ENCODE measurements at regions not wholly inside any gene's neighbourhood (a gene's known extent, or its start where the extent isn't known, plus 50 kb on each side); places are given as distances from the start of the nearest gene placed in this dataset.

GRCh38 chr12:91999823-92000222 is 145.8 kb downstream of the BTG1 start:
- no peak overlapping the region for H3K27ac ChIP-seq (ENCODE audit: low read depth, low read length)
- H3K4me2 ChIP-seq (ENCODE audit: low read length), result no peak overlapping the region
- H3K9me3 Mint-ChIP-seq (ENCODE audit: unreplicated experiment), result no peaks in the 10 kb centered on the region
- no peaks in the 10 kb centered on the region for H3K36me3 ChIP-seq (ENCODE audit: insufficient read depth, low read length)
- H3K36me3 Mint-ChIP-seq (ENCODE audit: low read depth, unreplicated experiment), result no peaks in the 10 kb centered on the region
- no peaks in the 10 kb centered on the region for H4K20me1 ChIP-seq (ENCODE audit: insufficient read depth, low read length)
- H3K9ac ChIP-seq (ENCODE audit: low read length), result no peak overlapping the region
- H3K79me2 ChIP-seq (ENCODE audit: insufficient read depth, low read length), result no peaks in the 10 kb centered on the region
- H3K9me3 ChIP-seq (ENCODE audit: insufficient read depth, low read depth, low read length), result no peaks in the 10 kb centered on the region
- FAIRE-seq (no peak), DNase-seq (ENCODE audit: low read depth) (no peak)
- TF ChIP-seq CTCF (IDR thresholded peaks at IDR 0.05; ENCODE audit: insufficient read depth, low read depth, low read length) (no peak), EZH2 (IDR thresholded peaks at IDR 0.05; ENCODE audit: insufficient read depth, low read length) (no peak)
- peaks cover 12% of the 10 kb centered on the region for H3K4me1 Mint-ChIP-seq (ENCODE audit: low read depth, unreplicated experiment)
- no peak overlapping the region for H3K4me3 Mint-ChIP-seq (ENCODE audit: unreplicated experiment)
- no peak overlapping the region for H2AFZ ChIP-seq (ENCODE audit: low read depth, low read length)
- H3K27ac Mint-ChIP-seq (ENCODE audit: unreplicated experiment), result no peak overlapping the region
- H3K4me1 ChIP-seq (ENCODE audit: insufficient read depth, low read length), result peaks cover 5% of the 10 kb centered on the region
- no peak overlapping the region for H3K4me3 ChIP-seq (ENCODE audit: insufficient read depth, low read depth, low read length)
- H3K27me3 Mint-ChIP-seq (ENCODE audit: low read depth, unreplicated experiment), result no peaks in the 10 kb centered on the region
- H3K27me3 ChIP-seq (ENCODE audit: insufficient read depth, low read length), result no peaks in the 10 kb centered on the region

GRCh38 chr12:91998316-91998715 is 147.3 kb downstream of the BTG1 start:
- FAIRE-seq, result no peak
- H3K27me3 Mint-ChIP-seq (ENCODE audit: low read depth, unreplicated experiment), result no peaks in the 10 kb centered on the region
- no peaks in the 10 kb centered on the region for H3K36me3 Mint-ChIP-seq (ENCODE audit: low read depth, unreplicated experiment)
- H3K27ac Mint-ChIP-seq (ENCODE audit: unreplicated experiment), result no peak overlapping the region
- no peaks in the 10 kb centered on the region for H3K36me3 ChIP-seq (ENCODE audit: insufficient read depth, low read length)
- no peak overlapping the region for H3K27ac ChIP-seq (ENCODE audit: low read depth, low read length)
- H3K4me1 Mint-ChIP-seq (ENCODE audit: low read depth, unreplicated experiment), result peaks cover 12% of the 10 kb centered on the region
- DNase-seq (ENCODE audit: low read depth), result no peak
- H2AFZ ChIP-seq (ENCODE audit: low read depth, low read length), result no peak overlapping the region
- no peak for TF ChIP-seq EZH2 (IDR thresholded peaks at IDR 0.05; ENCODE audit: insufficient read depth, low read length)
- TF ChIP-seq CTCF (IDR thresholded peaks at IDR 0.05; ENCODE audit: insufficient read depth, low read depth, low read length), result no peak
- H3K9ac ChIP-seq (ENCODE audit: low read length), result no peak overlapping the region
- no peaks in the 10 kb centered on the region for H3K9me3 Mint-ChIP-seq (ENCODE audit: unreplicated experiment)
- H3K4me3 Mint-ChIP-seq (ENCODE audit: unreplicated experiment), result no peak overlapping the region
- H3K9me3 ChIP-seq (ENCODE audit: insufficient read depth, low read depth, low read length), result no peaks in the 10 kb centered on the region
- no peak overlapping the region for H3K4me2 ChIP-seq (ENCODE audit: low read length)
- no peak overlapping the region for H3K4me3 ChIP-seq (ENCODE audit: insufficient read depth, low read depth, low read length)
- H3K4me1 ChIP-seq (ENCODE audit: insufficient read depth, low read length), result peaks cover 5% of the 10 kb centered on the region
- H4K20me1 ChIP-seq (ENCODE audit: insufficient read depth, low read length), result no peaks in the 10 kb centered on the region
- no peaks in the 10 kb centered on the region for H3K79me2 ChIP-seq (ENCODE audit: insufficient read depth, low read length)
- no peaks in the 10 kb centered on the region for H3K27me3 ChIP-seq (ENCODE audit: insufficient read depth, low read length)

- Histone ChIP-seq H3K27me3 (ENCODE audit: insufficient read depth, low read length) (no peaks in the 10 kb centered on the region), H4K20me1 (ENCODE audit: insufficient read depth, low read length) (no peaks in the 10 kb centered on the region), H3K4me3 (ENCODE audit: insufficient read depth, low read depth, low read length) (no peak overlapping the region), H2AFZ (ENCODE audit: low read depth, low read length) (no peak overlapping the region), H3K9ac (ENCODE audit: low read length) (no peak overlapping the region), H3K36me3 (ENCODE audit: insufficient read depth, low read length) (no peaks in the 10 kb centered on the region), H3K79me2 (ENCODE audit: insufficient read depth, low read length) (no peaks in the 10 kb centered on the region), H3K9me3 (ENCODE audit: insufficient read depth, low read depth, low read length) (no peaks in the 10 kb centered on the region), H3K4me1 (ENCODE audit: insufficient read depth, low read length) (peaks cover 5% of the 10 kb centered on the region), H3K4me2 (ENCODE audit: low read length) (peak overlapping the region; percentile 22), H3K27ac (ENCODE audit: low read depth, low read length) (no peak overlapping the region)
- TF ChIP-seq CTCF (IDR thresholded peaks at IDR 0.05; ENCODE audit: insufficient read depth, low read depth, low read length) (no peak), EZH2 (IDR thresholded peaks at IDR 0.05; ENCODE audit: insufficient read depth, low read length) (no peak)
- peaks cover 6% of the 10 kb centered on the region for H3K4me1 Mint-ChIP-seq (ENCODE audit: low read depth, unreplicated experiment)
- no peaks in the 10 kb centered on the region for H3K27me3 Mint-ChIP-seq (ENCODE audit: low read depth, unreplicated experiment)
- H3K4me3 Mint-ChIP-seq (ENCODE audit: unreplicated experiment), result no peak overlapping the region
- no peak overlapping the region for H3K27ac Mint-ChIP-seq (ENCODE audit: unreplicated experiment)
- H3K36me3 Mint-ChIP-seq (ENCODE audit: low read depth, unreplicated experiment), result no peaks in the 10 kb centered on the region
- FAIRE-seq (no peak), DNase-seq (ENCODE audit: low read depth) (no peak)
- H3K9me3 Mint-ChIP-seq (ENCODE audit: unreplicated experiment), result no peaks in the 10 kb centered on the region
These were observed 151.3 kb downstream of the BTG1 start for GRCh38 chr12:91994208-91994797.
